IPS DF 6.9 (cell line): ENCODE measurements at regions not wholly inside any gene's neighbourhood (a gene's known extent, or its start where the extent isn't known, plus 50 kb on each side); places are given as distances from the start of the nearest gene placed in this dataset.
"Not testable (repeated sequence)": the region's sequence is repeated elsewhere in the genome, so short reads cannot be mapped to it uniquely, and the experiment has no call there.

Source experiments
- DNase-seq: peaks from one replicate; pipeline ENCODE4 v3.0.0-alpha.2; 2013; ENCODE audit warnings: low read depth, low spot score
- H3K27ac ChIP-seq: one replicate; pipeline ENCODE4 v1.5.1; 2013; ENCODE audit warnings: low read length, control low read depth
- H3K27me3 ChIP-seq: 2 replicates; pipeline ENCODE4 v1.6.1; 2013; ENCODE audit warnings: mild to moderate bottlenecking, low read length; ENCODE audit not compliant: control insufficient read depth, insufficient read depth
- H3K36me3 ChIP-seq: 2 replicates; pipeline ENCODE4 v1.6.1; 2013; ENCODE audit warnings: low read length; ENCODE audit not compliant: control insufficient read depth, insufficient read depth
- H3K4me1 ChIP-seq: 2 replicates; pipeline ENCODE4 v1.6.1; 2013; ENCODE audit warnings: low read length; ENCODE audit not compliant: control insufficient read depth, insufficient read depth
- H3K4me3 ChIP-seq: 2 replicates; pipeline ENCODE4 v1.5.1; 2013; ENCODE audit warnings: mild to moderate bottlenecking, low read length
- H3K9me3 ChIP-seq: 2 replicates; pipeline ENCODE4 v1.6.1; 2013; ENCODE audit warnings: low read length, inconsistent platforms; ENCODE audit not compliant: control insufficient read depth, insufficient read depth
- whole genome bisulfite sequencing: extraction: QIAGEN DNeasy Blood & Tissue Kit; methylation state at CpG from one replicate; pipeline ENCODE4 v1.1.7; 2013; ENCODE audit warnings: mixed read lengths, missing lambda C conversion rate; ENCODE audit not compliant: insufficient read length, insufficient coverage; 5-methylcytosine and 5-hydroxymethylcytosine counted together

DNA sequence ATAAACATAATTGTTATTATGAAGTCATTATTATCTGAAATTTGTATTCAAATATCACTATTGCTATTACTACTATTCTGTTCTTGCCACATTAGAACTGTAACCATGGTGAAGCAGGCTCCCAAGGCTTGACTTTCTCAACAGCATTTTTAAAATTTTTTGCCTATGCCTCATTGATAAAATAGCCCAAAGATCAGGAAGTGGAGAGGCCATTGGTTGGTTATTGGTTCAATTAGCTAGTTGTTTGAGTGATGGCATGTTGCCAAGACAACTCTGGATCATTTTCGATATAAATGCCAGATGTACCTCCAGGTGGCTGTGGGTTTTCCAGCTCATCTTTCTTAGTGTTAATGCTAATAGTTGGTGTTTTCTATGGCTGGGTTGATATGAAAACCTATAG lies 513.5 kb downstream of the TRIB2 start:
- no CpG with 5 or more reads among the region's 1 CpG for WGBS
- Histone ChIP-seq H3K9me3 (no peaks in the 10 kb centered on the region), H3K4me3 (no peak overlapping the region), H3K36me3 (no peaks in the 10 kb centered on the region), H3K4me1 (no peaks in the 10 kb centered on the region), H3K27ac (no peak overlapping the region), H3K27me3 (no peaks in the 10 kb centered on the region)
- no peak for DNase-seq

DNA sequence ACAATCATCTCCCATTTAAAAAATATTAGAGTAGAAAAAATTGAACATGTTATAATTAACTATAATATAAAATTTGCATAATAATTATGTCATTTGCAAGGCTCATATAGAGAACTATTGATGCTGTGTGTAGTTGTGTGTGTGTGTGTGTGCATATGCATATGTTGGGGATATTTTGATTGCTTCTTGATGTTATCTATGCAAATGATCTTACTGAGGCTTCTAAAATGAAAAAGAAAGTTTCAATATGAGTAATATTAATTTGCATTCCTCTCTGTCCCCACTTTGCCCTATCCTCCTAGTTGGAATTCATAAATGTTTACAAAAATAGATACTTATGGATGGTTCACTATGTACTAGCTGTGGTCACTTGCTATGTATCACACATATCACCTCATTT lies 523.3 kb downstream of the TRIB2 start:
- no peaks in the 10 kb centered on the region for H3K9me3 ChIP-seq
- H3K27ac ChIP-seq, result no peak overlapping the region
- H3K36me3 ChIP-seq, result no peaks in the 10 kb centered on the region
- no peak for DNase-seq
- H3K4me1 ChIP-seq, result no peaks in the 10 kb centered on the region
- H3K27me3 ChIP-seq, result no peaks in the 10 kb centered on the region
- no peak overlapping the region for H3K4me3 ChIP-seq

- no peaks in the 10 kb centered on the region for H3K9me3 ChIP-seq
- DNase-seq, result no peak
- H3K36me3 ChIP-seq, result no peaks in the 10 kb centered on the region
- no peaks in the 10 kb centered on the region for H3K4me1 ChIP-seq
- no peak overlapping the region for H3K27ac ChIP-seq
- no peak overlapping the region for H3K4me3 ChIP-seq
- no CpG with 5 or more reads among the region's 11 CpGs for WGBS
- no peaks in the 10 kb centered on the region for H3K27me3 ChIP-seq
These were observed 524.2 kb downstream of the TRIB2 start for GRCh38 chr2:13240789-13241487.

GRCh38 chr2:13252615-13253014 lies 535.9 kb downstream of the TRIB2 start:
- Histone ChIP-seq H3K4me1 (no peaks in the 10 kb centered on the region), H3K36me3 (no peaks in the 10 kb centered on the region), H3K4me3 (no peak overlapping the region), H3K27ac (no peak overlapping the region), H3K9me3 (no peaks in the 10 kb centered on the region), H3K27me3 (no peaks in the 10 kb centered on the region)
- WGBS, result no CpG with 5 or more reads among the region's 4 CpGs
- no peak for DNase-seq

GRCh38 chr2:13255485-13255884 lies 538.7 kb downstream of the TRIB2 start:
- no CpG with 5 or more reads among the region's 1 CpG for WGBS
- Histone ChIP-seq H3K36me3 (no peaks in the 10 kb centered on the region), H3K9me3 (no peaks in the 10 kb centered on the region), H3K4me3 (no peak overlapping the region), H3K27ac (no peak overlapping the region), H3K27me3 (no peaks in the 10 kb centered on the region), H3K4me1 (no peaks in the 10 kb centered on the region)
- no peak for DNase-seq

GRCh38 chr2:13260402-13260801 lies 543.7 kb downstream of the TRIB2 start:
- H3K4me3 ChIP-seq, result no peak overlapping the region
- H3K4me1 ChIP-seq, result no peaks in the 10 kb centered on the region
- no peaks in the 10 kb centered on the region for H3K9me3 ChIP-seq
- no peaks in the 10 kb centered on the region for H3K27me3 ChIP-seq
- no CpG with 5 or more reads among the region's 2 CpGs for WGBS
- DNase-seq, result peak; percentile 4
- no peak overlapping the region for H3K27ac ChIP-seq
- H3K36me3 ChIP-seq, result no peaks in the 10 kb centered on the region

- Histone ChIP-seq H3K9me3 (no peaks in the 10 kb centered on the region), H3K27me3 (no peaks in the 10 kb centered on the region), H3K4me1 (no peaks in the 10 kb centered on the region), H3K36me3 (no peaks in the 10 kb centered on the region), H3K27ac (no peak overlapping the region), H3K4me3 (no peak overlapping the region)
- no CpG with 5 or more reads among the region's 1 CpG for WGBS
- DNase-seq, result no peak
These were observed 549.4 kb downstream of the TRIB2 start for GRCh38 chr2:13266166-13266565.

DNA sequence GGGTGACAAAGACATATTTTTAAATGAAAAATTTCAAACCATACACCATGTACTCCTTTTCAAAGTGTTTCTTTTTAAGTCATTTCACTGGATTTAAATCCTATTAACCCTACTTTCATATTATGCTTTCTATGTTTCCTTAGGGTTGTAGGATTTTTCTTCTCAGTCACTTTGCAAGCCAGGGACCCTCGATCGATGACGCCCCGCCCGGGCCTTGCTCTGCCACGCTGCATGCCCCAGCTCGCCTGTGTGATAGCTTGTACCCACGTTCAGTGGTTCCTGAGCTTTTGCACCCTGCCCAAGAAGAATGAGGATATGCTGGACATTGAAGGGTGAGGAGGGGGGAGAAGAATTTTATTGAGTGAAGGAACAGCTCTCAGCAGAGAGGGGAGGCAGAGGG lies 568.0 kb downstream of the TRIB2 start:
- DNase-seq, result no peak
- WGBS, result no CpG with 5 or more reads among the region's 8 CpGs
- no peaks in the 10 kb centered on the region for H3K27me3 ChIP-seq
- no peaks in the 10 kb centered on the region for H3K9me3 ChIP-seq
- H3K4me1 ChIP-seq, result no peaks in the 10 kb centered on the region
- no peaks in the 10 kb centered on the region for H3K36me3 ChIP-seq
- H3K27ac ChIP-seq, result no peak overlapping the region
- H3K4me3 ChIP-seq, result no peak overlapping the region

- H3K27me3 ChIP-seq, result no peaks in the 10 kb centered on the region
- no peak for DNase-seq
- no peaks in the 10 kb centered on the region for H3K9me3 ChIP-seq
- H3K4me1 ChIP-seq, result no peaks in the 10 kb centered on the region
- H3K4me3 ChIP-seq, result no peak overlapping the region
- H3K36me3 ChIP-seq, result no peaks in the 10 kb centered on the region
- H3K27ac ChIP-seq, result no peak overlapping the region
These were observed 572.6 kb downstream of the TRIB2 start for GRCh38 chr2:13289310-13289709.

- not testable (repeated sequence) for H3K4me3 ChIP-seq, H3K4me1 ChIP-seq, DNase-seq, H3K27me3 ChIP-seq, H3K36me3 ChIP-seq, H3K9me3 ChIP-seq, H3K27ac ChIP-seq
- no CpG with 5 or more reads among the region's 33 CpGs for WGBS
These were observed 591.7 kb downstream of the TRIB2 start for GRCh38 chr2:13308478-13308805.

- Histone ChIP-seq H3K36me3 (no peaks in the 10 kb centered on the region), H3K4me3 (no peak overlapping the region), H3K27ac (no peak overlapping the region), H3K27me3 (no peaks in the 10 kb centered on the region), H3K9me3 (no peaks in the 10 kb centered on the region), H3K4me1 (no peaks in the 10 kb centered on the region; the same call in 1 of the 2 replicates)
- no peak for DNase-seq
- no CpG with 5 or more reads among the region's 4 CpGs for WGBS
These were observed 592.3 kb downstream of the TRIB2 start for GRCh38 chr2:13308989-13309388.
